NCI-H1694 treated with DMSO at 0.1 percent for 48 hours (cell line): ENCODE measurements at regions not wholly inside any gene's neighbourhood (a gene's known extent, or its start where the extent isn't known, plus 50 kb on each side); places are given as distances from the start of the nearest gene placed in this dataset.
A peak's percentile ranks its signal among the peaks of the same experiment; 100 is the strongest.
"Not testable (repeated sequence)": the region's sequence is repeated elsewhere in the genome, so short reads cannot be mapped to it uniquely, and the experiment has no call there.

Experiments used
- DNase-seq: peaks from one replicate; lab custom pipeline; 2025; lab: John Stamatoyannopoulos, UW

DNA sequence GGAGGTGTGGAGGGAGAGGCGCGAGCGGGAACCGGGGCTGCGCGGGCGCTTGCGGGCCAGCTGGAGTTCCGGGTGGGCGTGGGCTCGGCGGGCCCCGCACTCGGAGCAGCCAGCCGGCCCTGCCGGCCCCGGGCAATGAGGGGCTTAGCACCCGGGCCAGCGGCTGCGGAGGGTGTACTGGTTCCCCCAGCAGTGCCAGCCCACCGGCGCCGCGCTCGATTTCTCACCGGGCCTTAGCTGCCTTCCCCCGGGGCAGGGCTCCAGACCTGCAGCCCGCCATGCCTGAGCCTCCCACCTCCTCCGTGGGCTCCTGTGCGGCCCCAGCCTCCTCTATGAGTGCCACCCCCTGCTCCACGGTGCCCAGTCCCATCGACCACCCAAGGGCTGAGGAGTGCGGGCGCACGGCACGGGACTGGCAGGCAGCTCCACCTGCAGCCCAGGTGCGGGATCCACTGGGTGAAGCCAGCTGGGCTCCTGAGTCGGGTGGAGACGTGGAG lies 141.4 kb downstream of the SPRY1 start:
- DNase-seq = not testable (repeated sequence)

DNA sequence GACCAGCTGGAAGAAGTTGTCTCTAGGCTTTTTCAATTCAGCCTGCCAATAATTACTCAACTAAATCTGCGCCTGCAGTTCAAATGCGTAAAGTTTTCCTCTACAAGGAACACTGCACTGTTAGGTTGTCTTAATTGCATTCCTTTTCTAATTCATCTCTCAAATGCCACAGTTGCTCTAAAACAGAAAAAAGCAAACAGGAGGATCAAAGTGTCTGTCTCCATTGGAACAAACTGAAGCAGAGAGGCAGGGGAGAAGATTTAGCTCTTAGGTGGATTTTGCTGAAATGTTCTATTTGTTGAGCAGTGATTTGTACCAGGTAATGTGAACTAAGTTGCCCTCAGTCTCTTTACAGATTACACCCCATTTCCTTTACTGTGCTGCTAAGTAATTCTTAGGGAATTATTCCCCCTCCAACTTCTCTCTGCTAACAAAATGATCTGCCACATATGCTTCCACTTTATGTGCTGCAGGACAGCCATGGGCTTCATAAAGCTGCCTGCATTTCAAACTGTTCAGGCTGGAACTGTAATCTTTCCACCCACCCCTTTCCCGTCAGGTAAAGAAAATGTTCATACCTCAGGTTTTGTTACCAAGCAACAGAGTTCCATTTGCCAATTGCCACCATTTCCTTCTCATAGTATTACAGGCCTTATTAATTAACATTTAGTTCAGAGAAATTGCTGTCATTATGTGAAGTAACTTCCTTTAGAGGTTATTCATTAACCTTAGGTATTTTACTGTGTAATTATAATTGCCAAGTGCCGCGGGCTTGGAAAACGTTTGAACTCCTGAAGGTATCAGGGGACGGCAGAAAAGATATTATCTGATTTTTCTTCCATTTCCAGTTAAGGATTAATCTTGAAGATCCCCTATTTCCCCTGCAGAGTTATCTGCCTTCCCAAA lies 149.3 kb downstream of the SPRY1 start:
- no peak for DNase-seq

DNA sequence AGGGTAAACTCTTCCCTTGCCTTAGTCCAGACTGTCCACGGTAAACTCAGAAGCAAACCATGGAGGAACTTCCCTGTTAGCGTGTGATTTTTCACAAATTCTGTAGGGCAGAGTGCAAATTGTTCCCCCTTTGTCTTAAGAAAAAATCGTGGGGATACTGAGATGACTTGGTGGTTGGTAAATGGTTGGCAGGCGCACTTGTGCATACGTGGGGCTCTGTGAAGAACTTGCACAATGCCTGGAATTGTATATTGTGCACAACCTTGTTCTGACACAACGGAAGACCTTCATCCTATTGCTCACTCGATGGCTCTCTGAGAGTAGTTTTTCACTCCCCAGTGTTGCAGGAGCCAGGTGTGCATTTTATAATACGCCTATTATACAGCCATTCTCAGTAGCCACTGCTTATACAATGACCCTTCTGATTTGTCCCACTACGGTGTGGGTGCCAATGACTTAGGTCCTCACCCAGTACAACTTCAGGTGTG lies 150.0 kb downstream of the SPRY1 start:
- no peak for DNase-seq

DNA sequence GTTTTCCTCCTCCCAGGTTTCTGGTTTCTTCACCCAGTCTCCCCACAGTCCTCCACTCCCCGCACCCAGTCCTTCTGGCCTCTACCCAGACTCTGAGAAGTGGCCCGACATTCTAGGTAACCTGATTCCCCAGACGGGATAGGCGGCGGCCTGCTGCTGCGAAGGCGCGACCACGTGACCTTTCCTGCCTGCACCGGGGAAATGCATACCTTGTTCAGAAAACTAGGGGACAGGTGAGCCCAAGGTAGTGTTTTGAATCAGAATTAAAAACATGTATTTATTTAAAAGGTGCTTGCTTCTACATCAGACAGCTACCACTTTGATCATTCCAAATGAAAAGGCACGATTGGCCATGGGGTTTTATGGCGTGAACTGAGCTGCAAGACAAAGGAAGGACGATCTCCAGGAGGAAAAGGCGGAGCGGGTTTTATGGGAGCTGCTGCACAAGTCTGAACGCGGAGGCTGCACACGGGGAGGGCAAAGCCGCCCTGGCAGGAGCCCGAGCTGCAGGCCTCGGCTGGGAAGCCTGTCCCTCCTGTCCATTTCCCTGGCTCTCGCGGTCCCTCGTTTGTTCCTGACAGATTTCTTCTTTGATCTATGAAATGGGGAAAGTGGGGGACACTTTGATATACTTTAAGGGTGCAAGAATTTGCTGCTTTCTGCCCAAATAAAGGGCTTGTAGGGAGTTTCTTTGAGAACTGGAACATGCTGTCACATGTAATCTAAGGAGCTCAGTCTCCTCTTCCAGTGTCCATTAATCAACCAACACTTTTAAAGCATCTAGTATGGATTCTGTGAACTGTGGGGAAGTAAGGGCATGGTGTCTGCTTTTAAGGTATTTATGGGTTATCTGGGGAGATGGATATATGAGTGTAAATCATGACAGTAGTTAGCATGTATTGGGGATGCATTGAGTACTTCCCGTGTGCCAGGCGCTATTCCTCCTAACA lies 150.9 kb downstream of the SPRY1 start:
- DNase-seq = no peak

DNA sequence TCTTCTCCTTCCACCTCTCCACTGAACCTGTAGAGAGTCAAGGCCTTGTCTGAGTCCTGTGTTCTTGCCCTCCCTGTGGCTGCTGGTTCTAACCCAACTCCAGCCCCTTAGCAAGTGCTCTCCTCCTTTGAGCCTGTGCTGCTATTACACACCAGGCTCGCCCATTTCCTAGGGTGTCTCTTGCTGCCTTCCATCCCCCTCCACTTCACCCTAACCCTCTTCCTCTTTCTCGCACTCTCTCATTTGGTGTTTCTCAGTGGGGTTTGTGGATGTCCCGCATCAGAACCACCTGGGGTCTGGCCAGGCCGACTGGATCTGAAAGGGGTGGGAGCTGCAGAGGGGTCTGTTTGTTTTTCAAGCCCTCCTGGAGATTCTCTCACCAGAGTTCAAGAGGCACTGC lies 156.7 kb downstream of the SPRY1 start:
- no peak for DNase-seq

DNA sequence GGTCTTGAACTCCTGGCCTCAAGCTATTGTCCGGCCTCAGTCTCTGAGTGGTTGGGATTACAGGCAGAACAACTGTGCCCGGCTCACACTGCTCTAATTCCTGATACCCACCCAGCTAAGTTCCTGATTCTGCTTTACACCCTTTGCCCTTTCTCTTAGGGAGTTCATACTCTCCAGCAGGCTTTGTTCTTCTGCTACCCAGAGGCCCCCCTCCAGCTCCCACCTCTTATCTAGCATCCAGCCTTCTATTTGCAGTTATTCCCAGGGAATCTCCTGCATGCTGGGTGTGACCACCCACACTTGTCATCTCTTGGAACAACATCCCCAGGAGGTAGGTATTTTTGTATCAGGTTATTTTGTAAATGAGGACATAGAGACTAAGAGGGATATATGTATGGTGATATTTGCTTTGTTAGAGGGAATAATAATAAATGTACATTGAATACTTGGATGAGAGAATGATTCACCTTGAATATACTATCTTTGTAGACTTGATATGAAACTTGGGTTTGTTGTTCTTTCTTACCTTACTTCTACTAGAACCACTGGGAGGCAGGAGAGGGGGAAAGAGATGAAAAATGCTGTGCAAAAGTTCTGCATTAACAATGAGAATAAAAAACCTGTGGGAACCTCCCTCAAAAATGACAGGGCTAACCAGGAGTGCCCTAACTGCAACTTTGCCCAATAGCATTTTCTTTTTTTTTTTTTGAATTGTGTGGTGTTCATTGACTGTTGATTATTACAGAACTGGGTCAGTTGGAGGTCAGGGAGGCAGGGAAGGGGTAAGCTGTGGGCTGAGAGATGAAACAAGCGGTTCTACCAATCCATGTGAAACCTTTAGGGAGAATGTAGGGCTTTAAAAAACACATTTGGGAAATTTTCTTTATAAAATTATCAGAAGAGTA lies 157.4 kb downstream of the SPRY1 start:
- no peak for DNase-seq

DNA sequence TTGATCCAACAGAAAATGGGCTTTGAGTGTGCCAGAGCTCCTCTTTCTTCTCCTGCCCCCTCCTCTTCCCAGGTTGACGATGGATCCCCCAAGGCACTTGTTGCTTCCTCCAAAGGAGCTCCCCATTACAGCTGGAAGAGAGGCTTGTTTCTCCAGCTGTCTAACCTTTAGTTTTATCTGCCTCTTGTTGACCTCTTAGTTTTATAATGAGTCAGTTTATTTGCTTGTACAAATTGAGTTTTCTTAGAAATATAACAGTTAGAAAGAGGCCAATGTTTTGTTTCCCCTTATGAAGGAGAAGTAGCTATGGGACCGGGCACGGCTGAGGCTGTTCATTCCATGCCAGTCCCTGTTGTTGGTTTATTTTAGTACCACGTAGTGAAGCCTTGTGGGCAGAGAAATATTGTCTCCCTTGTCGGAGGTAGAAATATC lies 158.2 kb downstream of the SPRY1 start:
- no peak for DNase-seq

DNA sequence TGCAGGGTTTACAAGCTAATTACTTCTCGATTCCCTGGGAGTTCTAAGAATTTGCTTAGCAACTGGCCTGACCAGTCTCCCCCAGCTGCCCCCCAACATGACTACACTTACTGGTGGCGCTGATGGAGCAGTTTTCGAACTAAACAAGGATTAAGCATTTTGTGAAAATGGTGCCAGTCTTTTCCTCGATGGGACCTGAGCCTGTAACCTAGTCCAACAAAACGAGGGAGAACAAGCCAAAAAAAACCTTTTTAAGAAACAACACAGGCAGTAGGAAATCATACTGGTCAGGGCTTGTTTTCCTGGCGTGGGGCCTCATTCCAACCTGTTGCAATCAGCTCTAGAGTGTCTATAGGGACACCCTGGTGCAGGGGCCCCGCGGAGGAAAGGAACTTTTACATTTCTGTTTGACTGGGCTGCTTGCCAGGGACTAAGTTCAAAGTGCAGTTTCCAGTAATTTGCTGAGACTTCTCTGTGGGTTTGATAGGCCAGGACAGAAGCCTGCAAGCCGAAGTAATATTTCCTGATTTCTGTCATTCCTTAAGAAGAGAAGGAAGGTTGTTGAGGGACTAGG lies 158.7 kb downstream of the SPRY1 start:
- DNase-seq = no peak

DNA sequence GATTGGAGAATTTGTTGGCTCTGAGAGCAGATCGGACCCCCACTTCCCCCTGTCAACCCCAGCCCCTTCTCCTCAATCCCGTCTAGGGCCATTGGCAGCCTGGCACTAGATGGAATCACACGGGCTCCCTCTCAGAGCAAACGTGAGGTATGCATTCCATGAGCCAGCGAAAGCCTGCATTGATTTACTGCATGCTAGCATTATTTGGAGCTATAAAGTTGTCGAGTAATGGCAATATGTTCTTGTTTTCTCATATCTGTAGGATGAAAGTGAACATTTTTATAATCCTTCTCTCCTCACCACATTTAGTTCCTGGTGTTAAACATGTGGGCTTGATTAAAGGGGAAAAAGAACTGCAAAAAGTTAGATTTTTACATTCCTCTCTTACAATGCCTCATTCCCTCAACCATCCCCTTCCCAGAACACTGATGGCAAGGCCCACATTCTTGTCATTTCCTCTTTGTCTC lies 159.2 kb downstream of the SPRY1 start:
- no peak for DNase-seq

DNA sequence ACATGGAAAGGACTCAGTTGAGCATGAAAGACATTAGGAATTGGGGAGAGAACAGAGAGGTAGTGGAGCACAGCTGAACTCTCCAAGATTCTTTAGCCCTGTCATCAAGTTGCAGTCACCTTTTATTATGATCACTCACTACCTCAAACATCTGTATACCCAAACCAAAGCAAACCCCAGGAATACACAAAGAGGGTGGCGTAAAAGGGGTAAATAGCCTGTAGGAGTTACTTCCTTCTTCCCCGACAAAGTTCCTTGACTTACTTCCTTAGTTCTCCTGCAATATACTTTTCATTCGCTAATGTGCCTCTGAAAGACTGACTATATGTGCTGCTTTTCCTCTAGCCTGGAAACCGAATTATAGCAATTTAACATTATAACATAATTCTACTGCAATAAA lies 159.9 kb downstream of the SPRY1 start:
- DNase-seq = no peak

DNA sequence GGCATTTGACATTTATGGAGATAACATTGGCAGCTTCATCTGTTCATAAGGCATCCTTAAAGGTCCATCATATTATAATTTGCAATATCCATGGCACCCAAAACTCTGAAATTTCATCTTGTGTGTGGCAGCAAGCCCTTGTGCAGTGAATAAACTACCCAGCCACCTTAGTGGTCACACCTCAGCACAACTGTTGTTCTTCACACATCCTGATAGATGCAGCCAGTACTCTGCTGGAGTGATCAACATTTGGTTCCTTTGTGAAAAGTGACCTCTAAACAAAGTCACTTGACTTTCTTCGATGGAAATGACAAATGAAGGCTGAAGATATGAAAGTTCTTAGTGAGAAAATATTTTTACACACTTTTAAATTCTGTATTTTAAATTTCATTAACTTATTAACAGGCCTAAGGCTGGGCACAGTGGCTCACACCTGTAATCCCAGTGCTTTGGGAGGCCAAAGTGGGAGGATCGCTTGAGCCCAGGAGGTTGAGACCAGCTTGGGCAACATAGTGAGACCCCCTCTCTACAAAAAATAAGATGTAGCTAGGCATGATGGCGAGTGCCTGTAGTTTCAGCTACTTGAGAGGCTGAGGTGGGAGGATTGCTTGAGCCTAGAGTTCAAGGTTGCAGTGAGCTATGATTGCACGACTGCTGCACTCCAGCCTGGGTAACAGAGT lies 161.4 kb downstream of the SPRY1 start:
- no peak for DNase-seq

DNA sequence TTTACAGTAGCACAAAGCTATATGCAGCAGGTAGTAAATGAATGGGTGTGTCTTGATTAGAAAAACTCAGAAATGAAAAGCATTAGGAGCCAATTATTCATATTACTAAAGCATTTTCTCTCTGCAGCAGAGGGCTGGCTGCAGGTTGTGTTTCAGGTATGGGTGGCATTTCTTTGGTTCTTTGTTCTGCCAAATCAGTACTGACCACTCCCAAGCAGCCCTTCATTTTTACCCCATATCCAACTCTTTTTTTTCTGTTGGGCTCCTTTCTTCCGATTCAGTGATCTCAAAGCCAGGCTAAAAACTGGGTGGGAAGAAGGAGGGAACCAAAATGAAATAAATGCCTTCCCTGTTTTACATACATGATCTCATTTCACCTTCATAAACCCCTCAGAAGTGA lies 162.3 kb downstream of the SPRY1 start:
- DNase-seq = no peak

DNA sequence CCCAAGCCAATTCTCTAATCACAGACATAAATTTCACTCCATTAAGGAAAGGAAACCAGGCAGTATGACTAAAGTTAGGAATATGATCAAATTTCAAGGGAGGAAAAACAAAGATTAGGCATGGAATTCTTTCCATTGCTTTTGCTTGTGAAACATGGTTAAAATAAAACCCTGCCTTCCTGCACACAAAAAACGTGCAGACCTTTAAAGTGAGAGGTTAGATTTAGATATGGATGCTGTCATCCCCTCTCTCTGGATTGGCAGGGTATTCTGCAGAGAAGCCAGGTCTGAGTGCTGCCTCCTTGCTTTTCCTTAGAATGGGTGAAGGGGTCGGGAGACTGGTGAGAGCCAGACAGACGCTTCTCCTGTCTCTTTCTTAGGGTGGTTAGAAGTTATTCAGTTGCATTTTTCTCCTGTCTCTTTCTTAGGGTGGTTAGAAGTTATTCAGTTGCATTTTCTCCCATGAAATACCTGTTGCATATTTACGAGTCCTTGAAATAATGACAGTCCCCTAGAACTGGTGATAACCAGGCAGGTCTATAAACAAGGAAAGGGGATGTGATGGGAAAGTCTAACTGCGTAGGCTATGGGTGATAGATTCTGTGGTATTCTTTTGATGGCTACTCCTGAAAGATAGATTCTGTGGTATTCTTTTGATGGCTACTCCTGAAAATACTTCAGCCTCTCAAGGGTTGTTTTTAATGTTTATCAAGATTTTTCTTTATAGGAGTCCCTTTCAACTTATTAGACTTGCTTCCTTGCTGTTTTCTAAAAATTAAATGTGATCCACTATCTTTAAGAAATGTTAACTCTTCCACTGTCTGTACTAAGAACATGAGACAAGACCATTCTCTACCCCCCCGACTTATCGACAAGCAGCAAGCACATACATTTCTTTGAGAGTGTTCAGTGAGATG lies 163.6 kb downstream of the SPRY1 start:
- no peak for DNase-seq

DNA sequence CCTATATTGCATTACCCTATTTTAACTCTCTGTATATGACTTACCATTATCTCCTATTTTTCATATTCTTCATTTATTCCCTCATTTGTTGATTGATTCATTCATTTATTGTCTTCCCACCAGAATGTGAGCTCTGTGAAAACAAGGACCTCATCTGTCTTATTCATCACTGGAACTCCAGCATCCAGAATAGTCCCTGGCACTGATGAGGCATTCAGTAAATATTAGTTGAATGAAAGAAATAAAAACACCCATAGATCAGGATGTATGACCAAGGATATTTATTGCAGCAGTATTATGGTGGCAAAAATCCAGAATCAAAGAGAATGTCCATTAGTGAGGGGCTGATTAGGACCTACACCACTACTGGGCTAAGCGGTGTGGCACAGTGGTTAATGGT lies 164.9 kb downstream of the SPRY1 start:
- no peak for DNase-seq

DNA sequence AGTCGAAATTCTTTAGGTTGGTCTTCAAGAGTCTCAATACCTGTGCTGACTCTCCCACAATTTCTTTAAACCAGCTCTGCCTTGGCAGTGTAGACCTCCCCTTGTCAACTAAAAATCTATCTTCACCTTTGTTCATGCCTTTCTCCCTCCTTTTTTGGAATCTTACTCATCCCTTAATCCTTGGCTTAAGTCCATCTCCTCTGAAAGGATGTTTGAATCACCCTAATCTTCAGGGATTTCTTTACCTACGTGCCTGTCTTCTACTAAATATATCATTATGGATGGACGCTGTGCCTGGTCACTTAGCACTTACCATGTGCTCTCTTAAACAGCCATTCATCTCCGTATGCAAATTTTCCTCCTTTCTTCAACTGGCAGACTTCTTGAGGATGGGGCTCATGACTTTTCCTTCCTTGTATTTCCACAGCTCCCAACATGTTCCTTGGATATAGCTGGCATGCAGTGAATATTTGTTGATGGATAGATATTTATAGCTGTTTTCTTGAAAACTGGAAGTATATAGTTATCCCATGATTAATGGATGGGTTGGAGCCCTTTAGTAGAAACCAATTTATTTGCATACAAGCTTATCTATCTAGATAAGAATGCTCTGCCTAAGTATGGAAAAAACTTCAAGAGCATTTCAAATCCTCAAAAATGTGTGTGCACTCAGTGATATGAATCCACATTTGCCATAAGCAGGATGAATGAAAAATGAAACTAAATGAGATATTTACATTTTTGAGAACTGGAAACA lies 166.6 kb downstream of the SPRY1 start:
- DNase-seq = no peak

DNA sequence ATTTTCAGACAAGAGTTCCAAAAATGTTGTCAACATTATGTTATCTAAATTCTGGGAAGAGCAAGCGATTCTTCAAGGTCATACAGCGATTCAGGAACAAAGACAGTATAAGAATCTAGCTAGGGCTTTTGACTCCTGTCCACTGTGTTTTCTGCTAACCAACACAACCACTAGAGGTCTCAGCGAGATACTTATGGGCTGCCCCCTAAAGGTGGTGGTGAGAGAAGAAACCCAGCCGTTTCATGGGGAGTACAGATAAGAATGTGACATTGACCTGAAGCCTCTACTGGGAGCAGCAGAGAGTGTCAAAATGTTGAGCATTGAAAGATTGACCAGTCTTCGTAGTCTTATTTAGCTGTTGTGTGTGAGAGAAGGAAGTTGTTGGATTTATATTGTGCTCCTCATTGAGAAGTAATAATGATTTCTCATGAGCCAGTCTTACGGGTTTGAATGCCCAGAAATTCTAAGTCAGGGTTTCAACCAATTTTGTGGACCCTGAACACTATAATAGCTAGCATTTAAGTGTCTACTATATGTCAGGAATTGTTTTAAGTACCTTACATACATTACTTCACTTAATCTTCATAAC lies 168.3 kb downstream of the SPRY1 start:
- peak; percentile 49 for DNase-seq

DNA sequence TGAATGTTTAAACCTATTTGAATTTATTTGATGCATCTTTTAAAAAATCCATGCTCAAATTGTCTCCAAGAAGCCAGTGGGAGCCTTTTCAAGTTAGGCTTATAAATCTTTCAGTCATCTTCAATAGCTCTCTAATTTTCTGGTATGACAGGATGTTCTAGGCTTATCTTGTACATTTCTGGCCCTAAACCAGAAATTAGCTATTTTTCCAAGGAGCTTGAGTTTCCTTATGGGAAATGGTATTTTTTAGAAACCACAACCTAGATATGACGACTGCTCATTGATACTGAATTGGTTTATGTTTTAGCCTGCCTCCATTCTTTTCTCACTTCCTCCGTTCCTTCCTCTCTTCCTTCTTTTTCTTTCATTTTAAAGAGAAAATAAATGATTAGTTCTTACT lies 172.3 kb downstream of the SPRY1 start:
- DNase-seq = no peak

DNA sequence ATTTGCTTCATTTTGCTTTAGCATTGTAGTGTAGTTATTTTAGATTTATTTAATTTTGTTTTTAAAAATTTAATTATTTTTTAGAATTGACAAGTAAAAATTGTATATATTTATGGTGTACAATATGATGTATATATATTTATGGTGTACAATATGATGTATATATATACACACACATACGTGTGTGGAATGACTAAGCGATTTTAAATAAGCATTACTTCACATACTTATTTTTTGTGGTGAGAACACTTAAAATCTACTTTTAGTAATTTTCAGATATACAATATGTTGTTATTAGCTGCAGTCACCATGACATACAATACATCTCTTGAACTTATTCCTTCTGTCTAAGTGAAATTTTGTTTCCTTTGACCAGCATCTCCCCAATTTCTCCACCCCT lies 172.9 kb downstream of the SPRY1 start:
- no peak for DNase-seq
